GM12878 (cell line): ENCODE measurements at regions not wholly inside any gene's neighbourhood (a gene's known extent, or its start where the extent isn't known, plus 50 kb on each side); places are given as distances from the start of the nearest gene placed in this dataset.
"Not testable (repeated sequence)": the region's sequence is repeated elsewhere in the genome, so short reads cannot be mapped to it uniquely, and the experiment has no call there.

Experiments
- ATAC-seq: fragments of 200-7000 bp; cut with Tn5 transposase; 3 replicates; pipeline ENCODE4 v1.9.1; 2020; ENCODE audit warnings: mild to moderate bottlenecking, moderate library complexity
- BruUV-seq: library from RNA; stranded (reverse); fragments of 400-500 nt; replicated peaks from 2 replicates; lab custom pipeline; 2021; lab: Mats Ljungman, UMichigan
- CTCF ChIA-PET: fragments of 300-600 bp; sonication (Branson Sonifier 250); formaldehyde crosslinking; extraction: SDS; loops from one replicate; lab custom pipeline; 2021; ENCODE audit warnings: inconsistent platforms; lab: Yijun Ruan, JAX
- POLR2A ChIA-PET: fragments of 350-600 bp; formaldehyde crosslinking; extraction: SDS; loops from one replicate; lab custom pipeline; 2021; ENCODE audit warnings: inconsistent platforms; lab: Charles Lee
- RAD21 ChIA-PET: fragments of 300-600 bp; sonication (Branson Sonifier 250); formaldehyde crosslinking; loops from one replicate; lab custom pipeline; 2023; ENCODE audit warnings: antibody characterized with exemption; ENCODE audit not compliant: unreplicated experiment; lab: Charles Lee
- SMC1A ChIA-PET: fragments of 300-600 bp; sonication (Branson Sonifier 250); formaldehyde crosslinking; loops from one replicate; lab custom pipeline; 2023; ENCODE audit not compliant: unreplicated experiment, uncharacterized antibody; lab: Charles Lee
- DNase-seq: peaks from one replicate; pipeline ENCODE4 v3.0.0-alpha.2; 2011; ENCODE audit warnings: low read depth, low spot score
- FAIRE-seq: peaks from 3 replicates; lab custom pipeline; 2011; peaks lifted over from hg19 to GRCh38; lab: Jason Lieb, UNC
- H2AFZ ChIP-seq: 2 replicates; pipeline ENCODE4 v1.6.0; 2011; ENCODE audit warnings: low read depth, low read length, control low read depth; ENCODE audit not compliant: control insufficient read depth
- H3K27ac ChIP-seq: 2 replicates; pipeline ENCODE4 v1.5.1; 2011; ENCODE audit warnings: control low read depth; ENCODE audit not compliant: control insufficient read depth, insufficient read depth
- H3K27me3 ChIP-seq, 2 experiments: replicated peaks in 1 of 2; 2 replicates each; pipeline versions ENCODE4 v1.6.0 to v1.6.1; 2011; ENCODE audit warnings: low read length in 1 of 2; ENCODE audit not compliant: control insufficient read depth in 2 of 2, insufficient read depth in 2 of 2
- H3K36me3 ChIP-seq, 2 experiments: 2 replicates each; pipeline ENCODE4 v1.5.1; 2011; ENCODE audit warnings: low read length in 1 of 2; ENCODE audit not compliant: control insufficient read depth in 2 of 2, insufficient read depth in 2 of 2
- H3K4me1 ChIP-seq: 2 replicates; pipeline ENCODE4 v1.6.1; 2011; ENCODE audit warnings: mild to moderate bottlenecking, low read length, moderate library complexity, mixed read lengths; ENCODE audit not compliant: control insufficient read depth, insufficient read depth
- H3K4me2 ChIP-seq: 2 replicates; pipeline ENCODE4 v1.6.0; 2011; ENCODE audit warnings: control low read depth; ENCODE audit not compliant: control insufficient read depth, insufficient read depth
- H3K4me3 ChIP-seq: fragments of 200-600 bp; sonication (generic); 2 replicates; pipeline ENCODE4 v1.5.1; 2016
- H3K79me2 ChIP-seq: 2 replicates; pipeline ENCODE4 v1.6.0; 2011; ENCODE audit warnings: low read length; ENCODE audit not compliant: control insufficient read depth, insufficient read depth
- H3K9ac ChIP-seq: 2 replicates; pipeline ENCODE4 v1.8.0; 2011; ENCODE audit warnings: low read length, control low read depth, mixed read lengths; ENCODE audit not compliant: control insufficient read depth, insufficient read depth
- H3K9me3 ChIP-seq: replicated peaks from 3 replicates; pipeline ENCODE4 v1.5.1; 2011; ENCODE audit warnings: mild to moderate bottlenecking, low read length; ENCODE audit not compliant: control insufficient read depth, insufficient read depth
- H4K20me1 ChIP-seq: 2 replicates; pipeline ENCODE4 v1.6.0; 2011; ENCODE audit not compliant: control insufficient read depth, insufficient read depth
- CHD4 ChIP-seq: fragments of 200-600 bp; sonication (generic); IDR thresholded peaks from 2 replicates; pipeline ENCODE4 v1.6.1; 2016; ENCODE audit warnings: mild to moderate bottlenecking
- GABPA ChIP-seq: IDR thresholded peaks from 2 replicates; pipeline ENCODE4 v1.6.1; 2014; ENCODE audit warnings: antibody characterized with exemption, low read depth, mild to moderate bottlenecking, inconsistent platforms
- GATAD2B ChIP-seq: fragments of 450-650 bp; conservative IDR thresholded peaks from 2 replicates; pipeline ENCODE4 v1.6.1; 2017; ENCODE audit warnings: low read depth, mild to moderate bottlenecking, moderate library complexity
- MXI1 ChIP-seq: fragments of 150-350 bp; IDR thresholded peaks from 2 replicates; pipeline ENCODE4 v1.6.1; 2011; ENCODE audit warnings: low read depth, mild to moderate bottlenecking, inconsistent platforms, low read length, improper control_type of control experiment
- MYC ChIP-seq: IDR thresholded peaks from 2 replicates; pipeline ENCODE4 v1.6.1; 2011; ENCODE audit warnings: mild to moderate bottlenecking, low read length, moderate library complexity, inconsistent platforms; ENCODE audit not compliant: insufficient read depth, insufficient replicate concordance, insufficient read length, severe bottlenecking
- SREBF2 ChIP-seq: IDR thresholded peaks from 2 replicates; pipeline ENCODE4 v1.6.1; 2012; ENCODE audit warnings: mild to moderate bottlenecking, low read length
- TBL1XR1 ChIP-seq: IDR thresholded peaks from 2 replicates; pipeline ENCODE4 v1.6.1; 2012; ENCODE audit warnings: low read depth, low read length, improper control_type of control experiment
- WGBS: methylation state at CpG from one replicate; pipeline ENCODE4 v1.1.6; 2016; ENCODE audit warnings: low lambda C conversion rate; ENCODE audit not compliant: insufficient replicate concordance, insufficient coverage; ENCODE audit errors: missing lambda C conversion rate; 5-methylcytosine and 5-hydroxymethylcytosine counted together
- in situ Hi-C: fragments of 300-500 bp; cut with MboI; formaldehyde crosslinking; loops from 9 replicates; pipeline ENCODE4 v1.14.3; 2018; ENCODE audit warnings: mixed read lengths
- intact Hi-C: fragments of 100-400 bp; cut with micrococcal nuclease; formaldehyde crosslinking; loops from one replicate; pipeline ENCODE4 v1.14.2; 2022; ENCODE audit not compliant: unreplicated experiment
- TF ChIP-seq, protein P1 (sequence below): IDR thresholded peaks from 2 replicates; pipeline ENCODE4 v1.6.1; 2011; ENCODE audit warnings: low read depth, low read length, improper control_type of control experiment, borderline replicate concordance

DNA sequence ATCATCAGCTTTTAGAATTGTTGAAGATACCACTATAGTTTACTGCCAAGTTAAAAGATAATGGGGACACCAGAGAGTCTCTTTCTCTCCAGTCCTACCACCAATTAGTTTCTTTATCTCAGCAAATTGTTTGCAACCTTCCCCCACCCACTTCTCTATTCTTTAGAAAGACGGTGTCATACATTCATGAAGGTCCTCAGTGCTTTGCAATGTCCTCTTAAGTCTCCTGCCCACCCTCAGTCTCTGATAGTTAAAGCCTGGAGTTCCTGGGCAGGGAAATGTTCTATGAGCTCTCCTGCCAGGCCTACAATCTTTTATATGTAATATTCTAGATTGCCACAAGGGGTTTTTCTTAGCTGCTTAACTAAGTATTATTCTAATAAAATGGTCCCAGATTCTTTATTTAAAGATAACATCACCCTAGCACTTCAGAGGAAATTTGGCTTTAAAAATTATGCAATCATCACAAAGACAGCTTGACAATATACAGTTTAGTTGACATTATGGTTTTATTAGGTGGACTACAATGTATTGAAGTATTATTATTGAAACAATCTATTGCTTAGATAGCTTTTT, 509.2 kb downstream of the CSNK1G3 start:
- CTCF ChIA-PET: interaction anchor here (0.9 to 1.7 kb wide), 5 partner anchors 9 to 45 kb away, joined by 3 to 4 read pairs (median 3); no protein-coding TSS in a partner anchor
- Histone ChIP-seq H4K20me1 (no peaks in the 10 kb centered on the region), H2AFZ (no peak overlapping the region), H3K27me3 (no peaks in the 10 kb centered on the region), H3K9ac (no peak overlapping the region), H3K36me3 (no peaks in the 10 kb centered on the region), H3K4me1 (no peaks in the 10 kb centered on the region), H3K27ac (no peak overlapping the region), H3K4me2 (no peak overlapping the region), H3K9me3 (no peaks in the 10 kb centered on the region; the same call in 2 of the 3 replicates), H3K4me3 (no peak overlapping the region), H3K79me2 (no peaks in the 10 kb centered on the region)
- SMC1A ChIA-PET: interaction anchor here (0.9 to 2.0 kb wide), 5 partner anchors 9 to 36 kb away, joined by 3 to 8 read pairs (median 3); no protein-coding TSS in a partner anchor
- DNase-seq (no peak), ATAC-seq (no peak), FAIRE-seq (no peak)
- in situ Hi-C loops (no loop called here), intact Hi-C loops (no loop called here)
- RAD21 ChIA-PET: interaction anchor here (0.6 to 0.8 kb wide), 2 partner anchors 30 to 58 kb away, joined by 3 read pairs; no protein-coding TSS in a partner anchor
- POLR2A ChIA-PET: no interaction called here
- WGBS: 5% methylated on average over 1 of the region's 1 CpG
- TF ChIP-seq MXI1: no peak
- TF ChIP-seq CHD4: no peak
- no peak for TF ChIP-seq MYC
- TF ChIP-seq TBL1XR1: no peak
- TF ChIP-seq, protein P1, sequence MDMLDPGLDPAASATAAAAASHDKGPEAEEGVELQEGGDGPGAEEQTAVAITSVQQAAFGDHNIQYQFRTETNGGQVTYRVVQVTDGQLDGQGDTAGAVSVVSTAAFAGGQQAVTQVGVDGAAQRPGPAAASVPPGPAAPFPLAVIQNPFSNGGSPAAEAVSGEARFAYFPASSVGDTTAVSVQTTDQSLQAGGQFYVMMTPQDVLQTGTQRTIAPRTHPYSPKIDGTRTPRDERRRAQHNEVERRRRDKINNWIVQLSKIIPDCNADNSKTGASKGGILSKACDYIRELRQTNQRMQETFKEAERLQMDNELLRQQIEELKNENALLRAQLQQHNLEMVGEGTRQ: no peak
- no peak for TF ChIP-seq GATAD2B
- no peak for TF ChIP-seq GABPA
- TF ChIP-seq SREBF2: no peak
- BruUV-seq: no TSS peak

DNA sequence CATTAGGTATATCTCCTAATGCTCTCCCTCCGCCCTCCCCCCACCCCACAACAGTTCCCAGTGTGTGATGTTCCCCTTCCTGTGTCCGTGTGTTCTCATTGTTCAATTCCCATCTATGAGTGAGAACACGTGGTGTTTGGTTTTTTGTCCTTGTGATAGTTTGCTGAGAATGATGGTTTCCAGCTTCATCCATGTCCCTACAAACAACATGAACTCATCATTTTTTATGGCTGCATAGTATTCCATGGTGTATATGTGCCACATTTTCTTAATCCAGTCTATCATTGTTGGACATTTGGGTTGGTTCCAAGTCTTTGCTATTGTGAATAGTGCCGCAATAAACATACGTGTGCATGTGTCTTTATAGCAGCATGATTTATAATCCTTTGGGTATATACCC, 505.3 kb downstream of the CSNK1G3 start:
- ATAC-seq, H4K20me1 ChIP-seq, H3K9ac ChIP-seq, CTCF ChIA-PET, in situ Hi-C loops, H2AFZ ChIP-seq, H3K27me3 ChIP-seq, H3K36me3 ChIP-seq, DNase-seq, RAD21 ChIA-PET, POLR2A ChIA-PET, intact Hi-C loops, H3K4me2 ChIP-seq, H3K9me3 ChIP-seq, H3K79me2 ChIP-seq, FAIRE-seq, H3K27ac ChIP-seq, SMC1A ChIA-PET, BruUV-seq, H3K4me1 ChIP-seq, H3K4me3 ChIP-seq: not testable (repeated sequence)
- 40% methylated on average over 2 of the region's 5 CpGs for WGBS
